NAMALWA (cell line): ENCODE measurements at regions not wholly inside any gene's neighbourhood (a gene's known extent, or its start where the extent isn't known, plus 50 kb on each side); places are given as distances from the start of the nearest gene placed in this dataset.

Source experiments
- DNase-seq: peaks from one replicate; pipeline ENCODE4 v3.0.0-alpha.2; 2015; ENCODE audit warnings: low spot score

- DNase-seq: no peak
Measured at GRCh38 chr5:5793242-5794117, 371.0 kb downstream of the ICE1 start.

DNA sequence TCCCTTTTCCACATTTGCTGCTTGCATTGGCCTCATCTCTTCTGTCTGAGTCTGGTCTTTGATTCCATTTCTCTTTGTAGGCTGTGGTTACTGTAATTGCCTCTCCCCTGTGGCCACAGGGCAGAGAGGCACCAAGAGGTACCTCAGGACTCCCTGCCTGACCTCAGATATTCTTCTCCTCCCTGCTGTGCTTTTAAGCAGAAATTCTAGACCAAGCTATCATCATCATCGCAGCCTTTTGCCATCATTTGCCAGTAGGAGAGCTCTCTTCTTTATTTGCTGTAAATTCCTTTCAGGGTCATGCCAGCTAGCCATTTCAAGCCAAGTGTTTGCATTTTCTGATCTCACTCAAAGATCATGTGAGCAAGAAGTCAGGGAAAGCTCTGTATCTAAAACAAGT is 369.6 kb downstream of the ICE1 start:
- DNase-seq: no peak

- no peak for DNase-seq
Measured at GRCh38 chr5:5788793-5789192, 366.3 kb downstream of the ICE1 start.

DNA sequence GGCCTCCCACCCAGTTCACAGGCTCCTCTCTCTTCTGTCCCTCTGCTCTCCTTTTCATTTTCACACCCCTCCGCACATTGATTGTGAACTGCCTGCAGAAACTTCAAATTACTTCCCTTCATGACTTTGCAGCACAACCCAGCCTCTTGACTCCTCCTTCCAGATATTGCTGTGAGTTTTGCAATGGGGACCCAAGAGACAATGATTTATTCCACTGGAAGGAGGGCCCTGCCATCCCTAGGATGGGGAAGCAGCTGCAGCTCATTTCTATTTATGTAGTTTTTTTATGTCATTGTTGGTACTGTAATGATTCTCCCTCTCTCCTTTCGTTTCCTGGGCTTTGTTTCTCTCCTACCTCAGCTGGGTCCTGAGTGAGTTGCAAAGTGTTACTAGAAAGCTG is 364.9 kb downstream of the ICE1 start:
- DNase-seq: no peak

DNA sequence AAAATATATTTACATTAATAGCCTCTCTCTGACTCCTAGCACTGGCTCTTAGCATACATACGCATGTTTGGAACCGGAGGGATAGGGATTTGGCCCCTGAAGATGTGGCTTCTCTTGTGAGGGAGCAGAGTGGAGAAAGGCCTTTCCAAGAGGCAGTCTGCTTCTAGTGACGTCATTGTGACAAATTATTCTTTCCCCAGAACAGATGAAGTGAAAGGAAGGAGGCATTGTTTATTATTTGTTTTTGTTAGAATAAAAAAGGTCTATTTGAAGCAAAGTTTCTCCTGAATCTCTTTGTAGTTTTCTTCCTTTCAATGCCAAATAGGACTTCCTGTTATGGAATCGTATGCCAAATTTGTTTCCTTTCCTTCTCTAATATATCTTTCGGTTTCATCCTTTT is 361.6 kb downstream of the ICE1 start:
- no peak for DNase-seq

DNA sequence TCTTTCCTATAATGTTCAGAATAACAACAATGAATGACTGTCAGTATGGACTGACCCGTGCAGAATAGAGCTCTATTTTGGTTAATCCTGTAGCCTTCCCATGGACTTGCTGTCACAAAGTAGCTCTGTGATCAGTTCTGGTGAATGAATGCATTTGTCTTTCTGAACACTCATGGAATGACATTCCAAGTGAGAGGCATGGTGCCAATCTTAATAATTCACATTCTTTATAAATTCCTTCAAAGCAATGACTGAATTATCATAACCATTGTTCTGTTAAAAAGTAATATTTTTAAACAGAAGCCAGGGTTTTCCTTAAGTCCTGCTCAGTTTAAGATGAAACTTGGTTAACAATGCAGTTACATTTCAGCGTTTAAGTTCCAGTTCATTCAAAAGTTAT is 360.5 kb downstream of the ICE1 start:
- no peak for DNase-seq

DNA sequence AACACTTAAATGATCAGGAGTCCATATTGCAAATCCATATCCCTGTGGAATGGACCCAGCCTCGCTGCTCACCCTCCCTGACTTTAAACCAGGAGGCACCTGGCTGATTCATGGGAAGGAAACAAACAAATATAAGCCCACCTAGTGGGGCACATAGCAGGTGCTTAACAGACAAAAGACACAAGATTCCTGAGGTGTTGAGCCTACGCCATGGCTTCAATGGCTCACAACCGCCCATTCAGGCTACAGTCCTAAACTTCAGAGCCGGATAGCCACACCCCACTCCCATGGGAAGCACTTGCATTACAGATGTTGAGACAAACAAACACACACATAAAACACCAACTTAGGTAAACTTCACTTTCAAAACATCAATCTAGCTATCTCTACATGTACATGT is 359.9 kb downstream of the ICE1 start:
- DNase-seq: no peak

DNA sequence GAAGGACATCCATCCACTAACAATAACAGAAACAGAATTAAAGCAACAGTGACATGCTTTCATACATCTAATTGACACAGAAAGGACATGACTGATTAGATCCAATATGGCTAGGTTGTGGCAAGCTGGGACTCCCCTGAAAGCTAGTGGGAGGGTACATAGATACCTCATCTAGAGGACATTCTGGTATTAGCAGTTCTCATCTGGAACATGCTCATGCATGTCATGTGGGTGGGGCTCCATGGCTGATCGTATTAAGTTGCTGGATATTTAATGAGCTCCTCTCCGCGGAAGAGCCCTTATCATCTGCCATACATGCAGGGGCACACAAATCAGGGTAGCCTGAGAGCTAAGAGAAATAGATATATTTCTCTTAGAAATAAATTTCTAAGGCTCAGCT is 358.9 kb downstream of the ICE1 start:
- no peak for DNase-seq

- no peak for DNase-seq
Measured at GRCh38 chr5:5780253-5780652, 357.8 kb downstream of the ICE1 start.

DNA sequence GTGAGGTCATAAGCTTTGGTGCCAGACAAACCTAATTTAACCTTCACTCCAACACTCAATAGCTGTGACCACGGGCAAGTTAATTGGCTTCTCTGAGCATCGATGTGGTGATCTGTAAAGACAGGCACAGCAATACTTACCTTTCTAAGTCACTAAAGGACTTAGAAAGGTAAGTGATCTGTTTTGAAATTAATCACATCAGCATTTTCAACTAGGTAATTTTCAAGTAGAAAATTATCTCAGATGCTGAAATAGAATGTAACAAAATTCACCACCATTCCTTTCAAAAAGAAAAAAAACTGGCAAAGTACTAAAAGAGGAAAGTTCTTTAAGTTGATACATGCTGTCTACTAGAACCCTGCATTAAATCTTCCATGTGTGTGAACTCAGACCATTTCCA is 354.5 kb downstream of the ICE1 start:
- DNase-seq: no peak

- DNase-seq: no peak
Measured at GRCh38 chr5:5772202-5772601, 349.7 kb downstream of the ICE1 start.

GRCh38 chr5:5770825-5771224 is 348.3 kb downstream of the ICE1 start:
- DNase-seq: no peak

DNA sequence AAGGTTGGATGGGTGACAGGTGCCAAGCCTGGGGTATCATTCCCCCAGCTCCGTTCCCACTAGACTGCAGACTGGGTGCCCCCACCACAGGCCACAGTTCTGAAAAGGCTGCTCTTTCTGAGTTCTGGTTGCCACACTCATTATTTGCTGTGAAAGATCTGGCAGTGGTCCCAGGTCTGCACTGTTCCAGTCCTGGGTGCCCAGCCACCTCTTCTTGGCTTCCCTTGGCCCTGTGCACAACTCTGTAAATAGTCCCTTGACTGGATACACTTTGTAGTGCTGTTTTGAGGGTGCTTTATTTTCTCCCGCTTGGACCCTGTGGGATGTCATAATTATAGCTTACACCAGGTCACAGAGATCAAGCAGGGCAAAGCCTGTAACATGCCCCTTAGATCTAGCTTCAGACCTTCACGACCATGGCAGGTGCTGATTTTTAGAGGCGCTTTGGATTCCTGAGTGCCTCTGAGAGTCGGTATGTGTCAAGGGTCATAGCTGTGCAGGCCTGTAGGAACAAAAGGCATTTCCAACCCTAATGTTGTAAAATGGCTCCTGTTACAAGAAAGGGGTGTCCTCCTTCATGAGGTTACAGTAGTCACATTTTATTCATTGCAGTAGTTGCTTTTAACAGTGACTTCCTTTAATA is 344.9 kb downstream of the ICE1 start:
- DNase-seq: no peak

GRCh38 chr5:5765066-5765850 is 342.8 kb downstream of the ICE1 start:
- no peak for DNase-seq

DNA sequence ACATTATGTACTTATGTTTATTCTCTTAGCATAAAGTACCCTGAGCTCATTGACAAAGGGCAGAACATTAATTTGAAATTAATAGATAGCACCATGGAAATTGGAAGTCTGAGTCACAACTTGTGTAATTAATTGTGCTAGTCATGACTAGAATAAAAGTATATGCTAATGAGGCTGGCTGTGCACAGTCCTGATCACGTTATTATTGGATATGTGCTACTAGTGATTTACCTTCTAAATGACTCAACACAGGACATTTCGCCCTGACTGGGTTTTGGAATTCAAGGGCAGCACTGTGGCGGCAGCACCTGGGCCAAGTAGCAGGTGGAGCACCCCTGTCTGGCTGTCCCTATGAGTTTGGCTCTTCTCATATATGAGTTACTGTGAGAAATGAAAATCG is 341.8 kb downstream of the ICE1 start:
- no peak for DNase-seq

GRCh38 chr5:5756762-5757161 is 334.3 kb downstream of the ICE1 start:
- no peak for DNase-seq

GRCh38 chr5:5755888-5756287 is 333.4 kb downstream of the ICE1 start:
- DNase-seq: no peak

GRCh38 chr5:5752844-5753243 is 330.4 kb downstream of the ICE1 start:
- no peak for DNase-seq

GRCh38 chr5:5751987-5752386 is 329.5 kb downstream of the ICE1 start:
- no peak for DNase-seq

GRCh38 chr5:5751498-5751897 is 329.0 kb downstream of the ICE1 start:
- DNase-seq: no peak

DNA sequence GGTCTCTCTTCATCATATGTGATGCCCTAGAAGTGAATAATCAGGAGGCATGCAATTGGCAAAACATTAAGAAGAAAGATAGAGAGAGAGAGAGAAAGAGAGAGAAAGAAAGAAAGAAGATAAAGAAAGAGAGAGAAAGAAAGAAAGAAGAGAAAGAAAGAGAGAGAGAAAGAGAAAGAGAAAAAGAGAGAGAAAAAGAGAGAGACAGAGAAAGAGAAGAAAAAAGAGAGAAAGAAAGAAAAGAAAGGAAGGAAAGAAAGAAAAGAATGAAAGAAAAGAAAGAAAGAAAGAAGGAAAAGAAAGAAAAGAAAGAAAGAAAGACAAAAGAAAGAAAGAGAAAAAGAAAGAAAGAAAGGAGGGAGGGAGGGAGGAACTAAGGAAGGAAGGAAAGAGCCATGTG is 318.9 kb downstream of the ICE1 start:
- no peak for DNase-seq

DNA sequence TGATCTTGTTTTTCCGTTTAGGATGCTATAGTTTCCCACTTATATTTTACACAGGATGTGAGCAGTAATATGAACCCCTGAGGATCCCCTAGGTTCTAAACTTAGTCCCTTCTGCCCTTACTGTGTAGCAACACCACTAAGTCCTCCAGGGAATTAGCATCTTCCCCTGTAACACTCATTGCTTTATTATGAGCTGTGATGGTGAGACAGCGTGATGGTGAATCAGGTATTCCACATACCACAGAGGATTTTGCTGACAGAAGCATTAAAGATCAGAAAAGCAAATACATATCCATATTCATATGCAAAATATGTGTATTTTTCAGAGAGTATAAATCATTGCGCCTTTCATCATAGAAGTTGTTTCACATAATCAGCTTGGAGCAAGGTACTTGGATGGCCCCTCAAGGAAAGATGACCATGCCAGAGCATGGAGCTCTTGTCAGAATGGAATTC is 317.0 kb downstream of the ICE1 start:
- DNase-seq: no peak
